HG02678 (cell line): ENCODE measurements at regions not wholly inside any gene's neighbourhood (a gene's known extent, or its start where the extent isn't known, plus 50 kb on each side); places are given as distances from the start of the nearest gene placed in this dataset.

Experiments
- ATAC-seq: cut with Tn5 transposase; IDR thresholded peaks from one replicate; pipeline ENCODE4 v1.9.1; 2021; ENCODE audit warnings: mild to moderate bottlenecking, moderate library complexity; ENCODE audit not compliant: unreplicated experiment

DNA sequence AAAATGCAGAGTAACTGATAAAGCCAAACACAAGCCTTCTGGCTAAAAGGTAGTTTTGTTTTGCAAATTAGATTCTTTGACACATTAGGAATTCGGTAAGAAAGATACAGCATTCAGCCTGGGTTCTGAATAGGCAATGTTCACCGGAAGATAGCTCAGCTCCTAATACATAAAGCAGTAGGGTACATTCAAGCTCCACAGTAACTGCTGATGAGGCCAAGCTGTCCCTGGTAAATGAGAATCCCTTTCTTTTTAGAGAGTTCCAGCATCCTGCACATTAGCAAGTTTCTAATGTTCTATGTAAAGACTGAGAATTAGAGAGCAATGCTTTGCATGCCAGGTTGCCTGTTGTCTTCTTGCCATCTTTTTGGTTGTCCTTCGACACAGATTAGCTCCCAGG is 316.3 kb upstream of the SLC14A2 start:
- ATAC-seq, result no peak

DNA sequence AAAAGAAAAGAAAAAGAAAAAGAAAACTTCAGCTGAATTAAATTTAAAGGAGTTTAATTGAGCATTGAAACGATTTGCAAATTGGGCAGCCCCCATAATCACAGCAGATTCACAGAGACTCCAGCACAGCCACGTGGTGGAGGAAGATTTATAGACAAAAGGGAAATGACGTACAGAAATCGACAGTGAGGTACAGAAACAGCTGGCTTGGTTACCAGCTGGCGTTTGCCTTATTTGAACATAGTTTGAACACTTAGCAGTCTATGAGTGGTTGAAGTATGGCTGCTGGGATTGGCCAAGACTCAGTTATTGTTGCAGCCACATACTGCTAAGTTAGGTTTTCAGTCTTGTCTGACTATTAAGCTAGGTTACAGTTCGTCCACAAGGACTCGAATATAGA is 312.2 kb upstream of the SLC14A2 start:
- ATAC-seq, result no peak

DNA sequence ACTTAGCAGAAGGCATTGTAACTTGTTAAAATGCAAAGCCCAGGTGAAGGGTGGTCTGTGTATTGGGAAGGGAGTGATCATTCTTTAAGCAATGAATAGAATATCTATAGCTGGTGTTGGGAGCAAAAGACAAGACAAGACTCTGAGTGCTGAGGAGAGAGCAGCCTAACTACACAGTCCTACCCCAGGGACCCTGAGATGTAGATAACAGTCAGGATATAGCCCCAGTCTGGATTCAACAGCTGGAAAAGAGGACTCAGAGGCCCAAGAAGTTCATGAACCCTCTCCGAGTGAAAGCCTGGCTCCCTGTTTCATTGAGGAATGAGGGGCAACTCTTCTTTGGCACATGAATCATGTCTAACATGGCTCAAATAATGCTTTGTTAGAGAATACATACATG is 310.7 kb upstream of the SLC14A2 start:
- ATAC-seq, result no peak

DNA sequence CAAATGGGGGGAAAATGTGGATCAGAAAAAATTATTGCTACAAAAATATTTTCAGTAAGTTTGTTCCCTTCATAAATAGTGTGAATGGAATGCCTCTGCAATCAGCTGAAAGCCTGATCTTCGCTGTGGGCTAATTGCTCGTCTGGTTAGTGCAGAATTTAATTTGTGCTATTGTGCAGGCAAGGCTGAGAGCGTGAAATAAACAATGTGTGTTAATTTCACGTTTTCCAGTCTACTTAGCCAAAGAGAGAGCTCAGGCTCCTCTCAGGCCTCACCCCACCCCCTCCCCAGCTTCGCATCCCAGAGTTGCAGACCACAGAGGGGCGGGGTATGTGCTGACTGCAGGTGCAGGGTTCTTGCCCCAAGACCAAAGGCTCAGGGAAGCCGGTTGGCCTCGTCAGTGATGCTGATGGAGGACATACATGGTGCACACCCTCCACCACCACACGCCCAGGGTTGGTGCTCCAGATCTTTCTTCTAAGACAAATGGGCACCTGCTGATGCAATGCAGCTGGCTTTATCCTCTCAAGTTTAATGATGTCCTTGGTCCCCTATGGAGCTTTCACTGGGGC is 302.6 kb upstream of the SLC14A2 start:
- no peak for ATAC-seq

DNA sequence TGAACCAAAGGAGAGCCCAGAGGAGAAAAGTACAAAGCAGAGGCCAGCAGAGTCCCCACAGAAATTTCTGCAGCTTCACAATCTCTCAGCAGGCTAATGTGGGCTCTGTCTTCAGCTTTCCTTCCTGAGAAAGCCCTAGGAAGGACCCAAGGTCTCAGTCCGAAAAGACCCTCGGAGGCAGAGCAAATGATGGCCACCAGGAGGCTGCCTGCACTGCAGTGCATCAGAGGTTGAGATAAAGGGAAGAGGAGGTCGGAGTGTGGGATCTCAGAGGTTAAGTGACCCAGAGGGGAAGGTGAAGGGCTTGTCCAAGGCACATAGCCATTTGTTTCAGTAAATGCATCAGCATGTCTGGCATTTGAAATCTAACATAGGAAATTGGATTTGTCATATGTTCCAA is 299.1 kb upstream of the SLC14A2 start:
- no peak for ATAC-seq

DNA sequence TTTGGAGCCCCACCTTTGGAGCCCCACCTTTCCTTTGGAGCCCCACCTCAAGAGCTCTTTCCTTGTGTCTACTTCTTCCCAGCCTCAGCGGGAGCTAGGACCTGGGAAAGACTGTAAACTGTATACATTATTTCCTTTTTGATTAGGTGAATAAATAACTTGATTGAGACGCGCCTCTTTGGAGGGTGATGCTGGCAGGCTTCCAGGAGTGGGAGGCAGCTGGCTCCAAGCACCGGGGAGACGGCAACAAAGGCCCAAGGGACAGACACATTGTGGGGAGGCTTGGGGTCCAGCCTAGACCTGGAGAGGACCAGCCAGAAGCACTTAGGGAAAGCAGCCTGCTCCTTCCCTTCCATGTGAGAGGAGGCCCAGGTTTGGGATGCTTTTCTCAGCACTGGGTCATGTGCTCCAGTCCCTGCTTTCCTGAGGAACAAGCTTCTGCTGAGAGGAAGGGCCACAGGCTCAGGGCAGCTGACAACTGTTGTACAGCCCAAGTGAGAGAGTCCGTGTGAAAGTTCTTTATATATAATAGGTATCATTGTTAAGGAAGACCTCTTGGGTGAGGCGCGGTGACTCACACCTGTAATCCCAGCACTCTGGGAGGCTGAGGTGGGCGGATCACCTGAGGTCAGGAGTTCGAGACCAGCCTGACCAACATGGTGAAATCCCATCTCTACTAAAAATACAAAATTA is 297.2 kb upstream of the SLC14A2 start:
- ATAC-seq, result no peak

DNA sequence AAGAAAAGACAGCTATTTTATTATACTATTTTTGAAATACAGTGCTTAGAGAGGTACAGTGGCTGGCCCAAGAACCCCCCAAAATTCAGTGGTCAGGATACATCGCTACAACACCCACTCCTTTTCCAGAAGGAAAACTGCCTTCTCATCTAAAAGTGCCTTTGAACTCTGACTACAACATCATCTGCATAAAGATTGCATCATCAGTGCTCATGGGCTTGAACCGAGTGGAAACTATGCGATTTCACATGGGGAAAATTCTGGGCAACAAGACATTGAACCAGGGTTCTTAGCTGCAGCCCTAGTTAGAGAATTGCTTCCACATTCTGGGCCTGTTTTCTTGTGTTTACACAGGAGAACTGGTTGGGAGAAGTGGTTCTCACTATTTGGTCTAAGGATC is 294.6 kb upstream of the SLC14A2 start:
- ATAC-seq, result no peak

DNA sequence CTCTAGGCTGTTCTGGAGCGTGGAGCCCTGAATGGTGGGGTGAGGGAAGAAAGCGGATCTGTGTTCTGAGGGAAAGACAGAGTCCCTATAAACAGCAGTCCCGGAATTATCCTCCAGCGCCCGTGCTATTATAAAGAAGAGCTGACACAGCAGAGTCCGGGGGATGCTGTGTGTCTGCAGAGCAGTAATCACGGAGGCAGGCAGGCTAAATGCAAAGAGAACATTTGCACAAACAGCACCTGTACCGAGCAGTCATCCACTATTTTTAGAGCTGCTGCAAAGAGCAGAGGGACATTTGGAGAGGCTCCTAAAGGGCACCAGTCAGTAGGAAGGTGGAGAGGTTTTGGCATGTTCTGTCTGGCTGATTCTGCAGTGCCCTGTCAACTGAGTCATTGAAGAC is 293.8 kb upstream of the SLC14A2 start:
- ATAC-seq, result no peak

DNA sequence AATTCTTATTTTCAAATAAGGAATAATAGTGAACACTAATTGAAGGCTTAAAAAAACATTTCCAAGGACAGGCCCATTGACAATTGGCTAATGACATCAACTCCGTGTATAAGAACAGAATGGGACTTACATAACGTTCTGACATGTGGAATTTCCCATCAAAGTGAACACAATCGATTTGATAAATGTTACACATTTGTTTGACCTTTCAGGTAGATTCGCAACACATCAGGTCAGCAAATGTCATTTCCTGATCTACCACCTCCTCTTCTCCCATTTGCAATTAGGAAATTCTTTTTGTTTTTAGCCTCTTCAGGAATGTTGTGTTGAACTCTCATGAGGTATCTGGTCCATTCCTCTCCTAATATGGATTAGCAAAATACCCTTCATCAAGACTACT is 292.9 kb upstream of the SLC14A2 start:
- ATAC-seq, result no peak

DNA sequence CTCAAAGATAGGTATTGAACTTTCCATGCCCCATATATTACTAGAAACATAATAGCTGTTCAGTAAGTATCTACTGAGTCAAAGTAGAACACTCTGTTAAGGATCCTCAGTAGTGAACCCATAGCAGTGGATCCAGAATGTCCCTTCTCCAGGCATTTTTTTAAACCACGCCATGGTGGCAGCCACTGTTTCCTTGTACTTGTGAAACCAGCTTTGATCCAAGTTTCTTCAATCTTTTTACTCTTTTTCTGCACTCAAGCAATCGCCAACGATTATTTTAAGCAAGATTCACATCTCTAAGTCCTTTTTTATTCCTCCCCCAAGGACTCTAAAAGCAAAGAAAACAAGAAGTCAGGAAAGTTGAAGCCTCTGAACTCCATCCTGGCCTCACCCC is 291.2 kb upstream of the SLC14A2 start:
- ATAC-seq, result no peak

DNA sequence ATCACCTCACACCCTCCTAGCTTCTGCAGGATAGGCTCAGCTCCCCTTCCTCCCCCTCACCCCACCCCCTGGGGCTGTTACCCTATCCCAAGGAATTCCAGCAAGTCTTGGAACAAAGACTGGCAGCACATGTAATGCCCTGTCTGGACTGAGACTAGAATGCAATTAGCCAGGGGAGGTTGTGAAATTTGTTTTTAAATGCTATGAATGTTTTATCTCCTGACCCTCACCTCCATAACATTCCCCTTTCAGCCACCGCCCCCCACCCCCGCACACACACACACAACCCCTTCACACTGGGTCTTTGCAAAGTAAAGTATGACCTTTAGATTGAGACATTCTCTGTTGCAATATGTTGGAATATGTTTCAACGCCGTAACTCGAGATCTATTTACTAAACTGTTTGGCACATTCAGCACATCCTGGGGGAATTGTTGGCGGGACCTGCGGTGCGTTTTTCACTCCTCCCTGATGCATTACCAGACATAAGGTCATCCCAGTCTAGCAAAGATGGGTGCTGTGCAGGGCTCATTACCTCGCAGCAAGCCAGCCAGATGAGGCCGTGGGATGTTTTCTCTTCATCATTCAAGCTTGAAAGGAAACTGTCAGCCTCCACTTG is 290.7 kb upstream of the SLC14A2 start:
- no peak for ATAC-seq

DNA sequence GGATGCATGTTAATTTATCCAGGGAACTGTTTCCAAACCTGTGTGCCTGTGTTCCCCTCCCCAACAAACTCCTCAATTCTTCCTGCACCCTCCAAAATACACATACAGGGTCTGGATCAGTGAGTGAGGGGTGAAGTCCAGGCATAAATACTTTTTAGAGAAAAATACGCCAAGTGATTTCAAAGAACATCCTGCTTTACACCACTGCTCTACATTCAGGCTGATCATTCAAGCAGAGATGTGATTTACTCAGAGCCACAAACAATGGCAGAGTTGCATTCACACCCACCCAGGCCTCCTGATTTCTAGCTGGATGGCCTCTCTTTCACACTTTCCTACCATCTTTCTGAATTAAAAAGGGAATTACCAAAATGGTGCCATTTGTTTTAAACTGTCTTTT is 289.5 kb upstream of the SLC14A2 start:
- no peak for ATAC-seq

DNA sequence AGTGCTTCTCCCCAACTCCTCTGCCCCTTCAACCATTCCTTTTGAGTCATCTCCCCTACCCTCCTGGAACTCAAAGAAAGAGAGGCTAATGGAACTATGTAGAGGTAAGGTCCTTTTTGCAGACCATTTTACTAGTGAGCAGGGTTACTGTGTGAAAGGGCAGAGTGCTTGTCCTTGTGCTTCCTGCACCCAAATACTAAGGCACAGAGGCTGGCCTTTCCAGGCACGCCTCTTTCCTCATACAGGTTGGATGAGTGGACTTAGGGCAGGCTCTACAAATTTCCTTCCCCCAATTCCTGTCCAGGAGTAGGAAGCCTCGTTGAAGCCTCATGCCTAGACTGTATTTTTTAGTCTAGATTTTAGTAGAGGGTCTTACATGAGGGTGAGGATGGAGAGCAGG is 288.8 kb upstream of the SLC14A2 start:
- ATAC-seq, result no peak

DNA sequence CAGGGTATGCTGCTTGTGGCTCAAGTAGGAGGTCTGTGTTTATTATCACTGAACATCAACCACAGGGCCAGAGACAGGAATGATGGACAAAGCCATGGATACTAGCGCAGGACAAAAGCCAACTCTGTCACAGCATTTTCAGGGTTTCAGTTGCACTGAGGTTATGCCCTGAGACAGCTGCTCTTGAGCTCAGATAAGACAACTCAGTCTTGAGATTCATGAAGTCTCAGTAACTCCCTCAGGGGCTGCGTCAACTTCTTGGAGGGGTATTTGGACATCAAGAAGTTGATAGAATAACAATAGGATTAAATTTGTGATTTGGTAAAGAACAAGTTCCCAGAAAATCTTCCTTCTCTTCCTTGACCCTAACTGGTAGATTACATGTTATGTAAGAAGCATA is 287.0 kb upstream of the SLC14A2 start:
- no peak for ATAC-seq

DNA sequence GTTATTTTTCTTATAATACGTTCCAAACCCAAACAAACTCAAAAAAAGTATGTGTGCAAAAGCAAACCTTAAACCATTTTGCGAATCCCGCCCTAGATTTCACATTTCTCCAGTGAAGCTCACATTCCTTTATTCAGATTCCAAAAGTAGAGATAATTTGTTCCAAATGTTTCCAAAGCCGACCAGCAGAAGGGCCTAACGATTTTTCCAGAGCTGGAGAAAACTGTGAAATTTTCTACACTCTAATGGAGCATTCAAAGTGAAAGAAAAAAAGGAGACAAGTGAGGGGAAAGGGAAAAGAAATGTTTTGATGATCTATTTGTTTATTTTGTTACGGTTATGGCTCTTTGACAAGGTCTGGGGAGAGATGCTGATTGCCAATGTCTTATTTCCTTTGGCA is 286.5 kb upstream of the SLC14A2 start:
- ATAC-seq, result no peak

DNA sequence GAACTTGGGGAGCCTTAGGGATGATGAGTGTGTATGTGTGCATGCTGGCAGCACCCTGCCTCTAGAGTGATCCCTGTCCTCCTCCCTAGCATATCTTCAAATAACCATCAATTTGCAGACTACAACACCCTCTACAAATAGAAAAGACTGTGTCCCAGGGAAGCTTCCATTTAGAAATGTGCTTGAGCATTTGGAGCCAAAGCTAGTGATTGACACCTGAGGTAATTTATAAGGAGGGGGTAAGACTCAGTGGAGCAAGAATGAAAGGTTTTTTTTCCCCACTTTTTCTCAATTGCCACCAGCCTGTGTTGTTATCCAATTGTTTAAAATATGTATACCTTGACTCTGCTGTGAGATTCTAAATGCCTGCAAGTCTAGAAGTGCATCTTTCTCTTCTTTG is 286.0 kb upstream of the SLC14A2 start:
- ATAC-seq, result no peak

DNA sequence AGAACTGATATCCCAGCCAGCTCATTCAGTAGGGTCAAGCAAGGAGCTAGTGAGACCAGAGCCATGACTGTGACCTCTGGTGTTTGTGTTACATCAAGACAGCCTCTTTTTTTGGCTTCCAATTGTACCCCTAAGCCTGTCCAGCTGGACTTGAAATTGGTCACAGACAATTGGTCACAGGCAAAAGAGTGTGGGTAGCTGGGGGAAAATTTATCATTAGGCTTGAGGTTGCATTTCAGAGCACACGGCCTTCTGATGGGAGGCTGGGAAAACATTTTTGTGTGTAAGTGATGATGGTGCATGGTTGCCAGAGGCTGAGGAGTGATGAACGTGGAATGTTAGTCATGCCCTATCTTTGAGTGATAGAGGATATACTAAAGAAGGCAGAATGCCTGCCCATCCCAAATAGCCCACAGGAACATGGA is 285.1 kb upstream of the SLC14A2 start:
- no peak for ATAC-seq

DNA sequence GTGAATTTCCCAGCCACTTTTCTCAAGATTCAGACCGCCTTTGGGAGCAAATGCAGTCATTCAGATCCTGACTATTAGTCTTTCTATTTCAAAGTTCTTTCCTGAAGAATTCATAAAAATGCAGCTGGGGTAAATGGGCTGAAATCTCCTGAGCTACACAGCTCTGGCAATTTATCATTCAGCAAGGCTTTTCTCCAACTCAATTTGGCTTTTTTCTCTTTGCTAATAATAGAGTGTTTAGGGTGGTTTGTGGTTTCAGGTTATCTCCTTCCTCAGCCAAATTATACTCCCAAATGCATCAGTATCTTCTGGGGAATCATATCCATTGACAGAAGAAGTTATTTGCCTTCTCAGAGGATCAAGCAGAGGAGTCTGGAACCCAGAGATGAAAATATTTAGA is 282.4 kb upstream of the SLC14A2 start:
- ATAC-seq, result no peak

DNA sequence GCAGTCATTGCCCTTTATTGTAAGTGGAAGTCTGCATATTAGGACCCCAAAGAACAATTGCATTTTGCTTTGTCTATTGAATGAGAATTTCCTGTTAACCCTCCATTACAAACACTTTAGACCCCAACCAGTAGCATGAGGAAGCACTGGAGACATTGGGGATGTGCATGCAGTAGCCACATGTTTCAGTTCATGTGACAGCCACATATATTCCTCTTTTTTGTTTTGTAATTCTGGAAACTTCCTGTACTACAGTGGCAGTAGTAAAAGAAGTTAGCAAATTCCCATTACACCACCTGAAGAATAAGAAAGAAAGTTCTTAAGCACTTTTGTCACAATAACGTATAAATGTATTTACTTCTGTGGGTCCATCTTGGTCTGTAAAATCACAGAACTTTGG is 281.1 kb upstream of the SLC14A2 start:
- ATAC-seq, result no peak

DNA sequence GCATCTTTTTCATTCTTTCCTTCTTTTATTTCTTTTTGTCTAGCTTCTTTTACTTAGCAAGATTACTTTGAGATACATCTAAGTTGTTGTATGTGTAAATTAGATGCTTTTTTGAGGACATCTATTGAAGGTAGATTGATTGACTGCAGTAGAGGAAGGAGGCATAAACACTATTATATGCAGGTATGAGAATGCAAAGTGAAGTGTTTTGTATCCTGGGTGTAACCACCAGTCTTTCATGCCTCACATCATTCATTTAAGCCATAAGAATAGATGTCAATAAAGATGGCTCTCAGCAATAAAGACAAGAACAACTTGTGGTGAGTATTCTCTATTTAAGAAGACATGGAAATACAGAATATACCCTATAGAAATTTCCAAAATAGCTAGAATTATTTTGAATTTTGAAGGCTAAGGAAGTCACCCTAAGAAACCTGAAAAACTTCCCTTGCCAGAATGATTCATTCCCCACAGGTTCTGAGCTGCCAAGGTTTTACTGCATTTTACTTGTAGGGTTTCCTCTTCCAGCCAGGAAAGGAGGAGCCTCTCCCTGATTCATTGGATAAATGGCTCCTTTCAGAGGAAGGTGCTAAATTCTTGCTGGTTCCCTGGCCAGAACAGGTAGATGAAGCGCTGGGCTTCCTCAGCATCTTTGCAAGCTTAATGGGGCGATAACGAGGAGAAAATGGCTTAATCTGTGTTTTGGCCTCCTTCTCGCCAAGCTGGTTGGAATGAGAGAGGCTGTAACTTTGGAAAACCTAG is 279.8 kb upstream of the SLC14A2 start:
- ATAC-seq, result no peak

DNA sequence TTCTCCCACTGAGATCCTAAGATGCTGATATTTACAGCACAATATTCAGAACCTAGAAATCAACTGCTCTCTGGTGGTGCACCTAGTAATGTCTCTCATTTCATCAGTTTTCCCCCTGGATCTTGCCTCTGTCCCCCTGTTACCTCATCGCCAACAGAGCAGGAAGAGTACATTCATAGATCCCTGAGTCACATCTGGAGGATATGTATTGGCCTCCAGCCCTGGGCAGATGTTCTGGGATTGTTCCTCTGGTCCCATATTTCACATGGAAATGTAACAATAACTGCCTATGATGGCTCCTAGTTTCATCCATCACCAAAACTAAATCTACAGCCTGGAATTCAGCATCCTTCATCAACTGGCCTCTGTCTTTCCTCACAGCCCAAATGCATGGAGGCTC is 278.8 kb upstream of the SLC14A2 start:
- no peak for ATAC-seq

DNA sequence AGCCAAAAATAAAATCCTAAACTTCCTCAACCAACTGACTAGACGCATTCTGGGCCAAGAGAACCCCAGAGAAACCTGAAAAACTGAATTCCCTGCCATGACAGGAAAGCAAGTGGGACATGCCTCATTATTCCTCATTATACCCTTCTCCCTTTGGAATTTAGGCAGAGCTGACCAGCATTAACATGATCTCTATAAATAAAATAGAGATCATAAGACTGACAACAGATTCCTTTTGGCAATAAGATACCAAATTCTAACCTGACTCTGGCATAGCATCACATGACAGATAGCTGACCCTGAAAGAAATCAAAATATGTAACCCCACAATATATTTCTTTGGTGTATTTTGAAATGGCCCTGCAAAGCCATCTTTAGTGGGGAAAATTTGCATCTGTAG is 277.8 kb upstream of the SLC14A2 start:
- ATAC-seq, result no peak
